Tibial artery (tissue), 4 donors: ENCODE measurements at regions not wholly inside any gene's neighbourhood (a gene's known extent, or its start where the extent isn't known, plus 50 kb on each side); places are given as distances from the start of the nearest gene placed in this dataset.

Source experiments
- DNase-seq, 2 donors: peaks; one replicate each; pipeline ENCODE4 v3.0.0-alpha.2; 2019
- H3K27ac ChIP-seq, 2 donors: fragments of 200-600 bp; sonication (generic) in 1 of 2; 1 replicate in 1 of 2; 2 replicates in 1 of 2; pipeline ENCODE4 v1.5.1; 2018 to 2019; ENCODE audit warnings: mild to moderate bottlenecking in 1 of 2
- H3K27me3 ChIP-seq, 2 donors: fragments of 200-600 bp; sonication (generic) in 1 of 2; one replicate each; pipeline versions ENCODE4 v1.5.1 to v1.6.0; 2016 to 2019
- H3K36me3 ChIP-seq, 3 donors: fragments of 200-600 bp; sonication (generic) in 2 of 3; one replicate each; pipeline ENCODE4 v1.5.1; 2016 to 2019; ENCODE audit warnings: mild to moderate bottlenecking in 2 of 3
- H3K4me1 ChIP-seq, 4 donors: fragments of 200-600 bp; sonication (generic) in 2 of 4; 1 replicate in 3 of 4; 2 replicates in 1 of 4; pipeline ENCODE4 v1.5.1; 2016 to 2019
- H3K4me3 ChIP-seq, 2 donors: fragments of 200-600 bp; sonication (generic) in 1 of 2; 1 replicate in 1 of 2; 2 replicates in 1 of 2; pipeline ENCODE4 v1.5.1; 2018 to 2019; ENCODE audit warnings: mild to moderate bottlenecking in 2 of 2
- H3K9me3 ChIP-seq, 3 donors: fragments of 200-600 bp; sonication (generic) in 1 of 3; one replicate each; pipeline ENCODE4 v1.5.1; 2016 to 2019
- CTCF ChIP-seq, 2 experiments: fragments of 200-600 bp in 1 of 2; fragments of 450-650 bp in 1 of 2; IDR thresholded peaks; one replicate each; pipeline ENCODE4 v1.5.1; 2017 to 2019; ENCODE audit warnings: antibody characterized with exemption in 2 of 2, mild to moderate bottlenecking in 1 of 2, moderate library complexity in 1 of 2
- intact Hi-C: fragments of 100-400 bp; cut with DNase I; formaldehyde crosslinking; loops from one replicate; pipeline ENCODE4 v1.15.0; 2023; ENCODE audit warnings: low total_unique reads

- Histone ChIP-seq H3K27me3 (peaks cover 0 to 32% of the 10 kb centered on the region in 2 donors), H3K36me3 (no peaks in the 10 kb centered on the region), H3K27ac (no peak overlapping the region), H3K4me3 (no peak overlapping the region), H3K4me1 (no peaks in the 10 kb centered on the region), H3K9me3 (no peaks in the 10 kb centered on the region)
- TF ChIP-seq CTCF (IDR thresholded peaks at IDR 0.05): no peak
- DNase-seq: peak in 1 of 2 donors; percentile 47
- intact Hi-C loops: no loop called here
These were observed 82.0 kb downstream of the TEX29 start for GRCh38 chr13:111402441-111402840.

GRCh38 chr13:111403266-111403665 is 82.8 kb downstream of the TEX29 start:
- intact Hi-C loops: no loop called here
- H3K27ac ChIP-seq: no peak overlapping the region
- TF ChIP-seq CTCF (IDR thresholded peaks at IDR 0.05): no peak
- DNase-seq: peak in 1 of 2 donors; percentile 28
- no peaks in the 10 kb centered on the region for H3K36me3 ChIP-seq
- H3K27me3 ChIP-seq: peaks cover 0 to 36% of the 10 kb centered on the region in 2 donors
- H3K4me1 ChIP-seq: no peaks in the 10 kb centered on the region
- no peak overlapping the region for H3K4me3 ChIP-seq
- no peaks in the 10 kb centered on the region for H3K9me3 ChIP-seq

- no peak for TF ChIP-seq CTCF (IDR thresholded peaks at IDR 0.05)
- no peak overlapping the region for H3K27ac ChIP-seq
- H3K4me3 ChIP-seq: no peak overlapping the region
- intact Hi-C loops: no loop called here
- H3K4me1 ChIP-seq: no peaks in the 10 kb centered on the region
- no peaks in the 10 kb centered on the region for H3K9me3 ChIP-seq
- H3K27me3 ChIP-seq: peaks cover 0 to 44% of the 10 kb centered on the region in 2 donors
- peak in 1 of 2 donors; percentile 13 for DNase-seq
- H3K36me3 ChIP-seq: no peaks in the 10 kb centered on the region
These were observed 84.3 kb downstream of the TEX29 start for GRCh38 chr13:111404746-111405145.

GRCh38 chr13:111406636-111407035 is 86.2 kb downstream of the TEX29 start:
- H3K27me3 ChIP-seq: peaks cover 0 to 52% of the 10 kb centered on the region in 2 donors
- peaks cover 0 to 5% (median 2%) of the 10 kb centered on the region in 4 donors for H3K4me1 ChIP-seq
- intact Hi-C loops: no loop called here
- no peak overlapping the region for H3K27ac ChIP-seq
- H3K9me3 ChIP-seq: no peaks in the 10 kb centered on the region
- DNase-seq: no peak
- TF ChIP-seq CTCF (IDR thresholded peaks at IDR 0.05): no peak
- H3K36me3 ChIP-seq: no peaks in the 10 kb centered on the region
- H3K4me3 ChIP-seq: no peak overlapping the region

- Histone ChIP-seq H3K4me1 (peaks cover 0 to 6% (median 2%) of the 10 kb centered on the region in 4 donors), H3K36me3 (no peaks in the 10 kb centered on the region), H3K27me3 (peaks cover 0 to 60% of the 10 kb centered on the region in 2 donors), H3K27ac (no peak overlapping the region), H3K4me3 (no peak overlapping the region), H3K9me3 (no peaks in the 10 kb centered on the region)
- intact Hi-C loops: no loop called here
- no peak for DNase-seq
- no peak for TF ChIP-seq CTCF (IDR thresholded peaks at IDR 0.05)
These were observed 87.1 kb downstream of the TEX29 start for GRCh38 chr13:111407381-111408131.
